Progenitor cell of endocrine pancreas (in vitro differentiated cells): ENCODE measurements at regions not wholly inside any gene's neighbourhood (a gene's known extent, or its start where the extent isn't known, plus 50 kb on each side); places are given as distances from the start of the nearest gene placed in this dataset.

ENCODE experiments used
- DNase-seq: peaks from one replicate; pipeline ENCODE4 v3.0.0; 2021; ENCODE audit warnings: low spot score; ENCODE audit not compliant: unreplicated experiment
- H3K27ac Mint-ChIP-seq: 2 replicates; pipeline ENCODE4 v1.8.0; 2021; ENCODE audit warnings: mild to moderate bottlenecking, moderate library complexity, mixed read lengths
- H3K27me3 Mint-ChIP-seq: 2 replicates; pipeline ENCODE4 v1.8.0; 2021; ENCODE audit warnings: mixed read lengths
- H3K36me3 Mint-ChIP-seq: 2 replicates; pipeline ENCODE4 v1.8.0; 2022; ENCODE audit warnings: mixed read lengths; ENCODE audit not compliant: insufficient read depth
- H3K4me1 Mint-ChIP-seq: 2 replicates; pipeline ENCODE4 v1.8.0; 2021; ENCODE audit warnings: low read depth, mixed read lengths
- H3K4me3 Mint-ChIP-seq: 2 replicates; pipeline ENCODE4 v1.8.0; 2021; ENCODE audit warnings: low read depth, mild to moderate bottlenecking, moderate library complexity, mixed read lengths
- H3K9me3 Mint-ChIP-seq: 2 replicates; pipeline ENCODE4 v1.8.0; 2021; ENCODE audit warnings: low read depth, mixed read lengths
- TF ChIP-seq, protein P1 (sequence below): fragments of 200-600 bp; sonication (generic); IDR thresholded peaks from one replicate; pipeline ENCODE4 v1.5.0; 2021; ENCODE audit warnings: antibody characterized with exemption, mild to moderate bottlenecking; ENCODE audit not compliant: unreplicated experiment

DNA sequence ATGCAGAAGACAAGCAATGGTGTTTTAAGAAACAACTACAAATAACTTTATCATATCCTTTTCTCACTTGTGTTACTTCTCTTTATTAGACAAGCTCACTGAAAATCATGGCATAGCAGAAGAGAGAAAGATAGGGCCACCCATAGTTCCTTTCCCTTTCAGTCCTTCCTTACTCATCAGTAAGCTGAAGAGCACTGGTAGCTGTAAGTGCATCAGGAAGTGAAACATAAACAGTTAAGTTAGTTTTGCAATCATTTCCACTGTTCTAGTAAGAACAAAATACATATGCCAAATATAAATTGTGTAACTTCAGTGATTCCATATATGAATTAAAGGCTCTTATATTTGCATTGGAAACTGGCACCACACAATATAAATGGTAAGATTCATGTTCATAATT lies 220.1 kb downstream of the HACE1 start:
- Mint-ChIP-seq H3K36me3 (no peaks in the 10 kb centered on the region), H3K4me3 (no peak overlapping the region), H3K27ac (no peak overlapping the region), H3K27me3 (peaks cover 3% of the 10 kb centered on the region), H3K4me1 (peaks cover 10% of the 10 kb centered on the region), H3K9me3 (peaks cover 2% of the 10 kb centered on the region)
- DNase-seq = no peak
- TF ChIP-seq, protein P1, sequence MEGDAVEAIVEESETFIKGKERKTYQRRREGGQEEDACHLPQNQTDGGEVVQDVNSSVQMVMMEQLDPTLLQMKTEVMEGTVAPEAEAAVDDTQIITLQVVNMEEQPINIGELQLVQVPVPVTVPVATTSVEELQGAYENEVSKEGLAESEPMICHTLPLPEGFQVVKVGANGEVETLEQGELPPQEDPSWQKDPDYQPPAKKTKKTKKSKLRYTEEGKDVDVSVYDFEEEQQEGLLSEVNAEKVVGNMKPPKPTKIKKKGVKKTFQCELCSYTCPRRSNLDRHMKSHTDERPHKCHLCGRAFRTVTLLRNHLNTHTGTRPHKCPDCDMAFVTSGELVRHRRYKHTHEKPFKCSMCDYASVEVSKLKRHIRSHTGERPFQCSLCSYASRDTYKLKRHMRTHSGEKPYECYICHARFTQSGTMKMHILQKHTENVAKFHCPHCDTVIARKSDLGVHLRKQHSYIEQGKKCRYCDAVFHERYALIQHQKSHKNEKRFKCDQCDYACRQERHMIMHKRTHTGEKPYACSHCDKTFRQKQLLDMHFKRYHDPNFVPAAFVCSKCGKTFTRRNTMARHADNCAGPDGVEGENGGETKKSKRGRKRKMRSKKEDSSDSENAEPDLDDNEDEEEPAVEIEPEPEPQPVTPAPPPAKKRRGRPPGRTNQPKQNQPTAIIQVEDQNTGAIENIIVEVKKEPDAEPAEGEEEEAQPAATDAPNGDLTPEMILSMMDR = no peak

- Mint-ChIP-seq H3K27ac (no peak overlapping the region), H3K27me3 (no peaks in the 10 kb centered on the region), H3K36me3 (no peaks in the 10 kb centered on the region), H3K9me3 (peaks cover 3% of the 10 kb centered on the region), H3K4me3 (no peak overlapping the region), H3K4me1 (peaks cover 7% of the 10 kb centered on the region)
- TF ChIP-seq, protein P1 = no peak
- no peak for DNase-seq
These were observed 220.9 kb downstream of the HACE1 start for GRCh38 chr6:104638841-104639290.

DNA sequence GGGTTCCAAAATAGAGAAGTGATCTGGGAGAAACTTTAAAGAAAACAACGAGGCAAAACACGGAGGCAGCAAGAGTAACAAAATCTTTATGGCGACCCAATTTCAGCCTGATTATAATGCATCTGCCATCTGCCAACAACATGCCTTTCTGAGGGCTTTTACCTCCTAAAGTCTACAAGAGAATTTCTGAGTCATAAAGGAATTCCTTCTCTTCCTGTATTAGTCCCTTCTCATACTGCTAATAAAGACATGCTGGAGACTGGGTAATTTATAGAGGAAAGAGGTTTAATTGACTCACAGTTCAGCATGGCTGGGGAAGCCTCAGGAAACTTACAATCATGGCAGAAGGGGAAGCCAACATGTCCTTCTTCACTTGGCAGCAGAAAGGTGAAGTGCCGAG lies 226.6 kb downstream of the HACE1 start:
- H3K4me1 Mint-ChIP-seq = peaks cover 11% of the 10 kb centered on the region
- H3K9me3 Mint-ChIP-seq = peaks cover 3% of the 10 kb centered on the region
- H3K27me3 Mint-ChIP-seq = no peaks in the 10 kb centered on the region
- no peak for DNase-seq
- TF ChIP-seq, protein P1 = no peak
- H3K36me3 Mint-ChIP-seq = no peaks in the 10 kb centered on the region
- H3K4me3 Mint-ChIP-seq = no peak overlapping the region
- H3K27ac Mint-ChIP-seq = no peak overlapping the region

DNA sequence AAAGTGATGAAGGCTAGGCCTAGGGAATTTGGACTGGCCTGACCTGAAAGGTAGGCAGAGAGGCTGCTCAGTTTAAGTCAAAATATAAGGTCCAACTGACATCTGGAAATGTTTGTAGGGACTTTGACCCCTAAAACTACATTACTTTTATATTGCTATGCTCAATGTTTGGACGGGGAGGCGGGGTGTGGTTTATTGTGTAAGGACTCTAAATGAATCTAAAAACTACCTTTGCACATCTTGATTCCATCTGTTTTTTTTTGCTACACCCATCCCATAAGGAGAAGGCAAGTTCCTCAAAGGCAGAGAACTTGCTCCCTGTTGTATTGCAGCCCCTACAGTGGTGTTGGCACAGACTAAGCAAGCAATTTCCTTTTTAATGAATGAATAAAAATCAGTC lies 227.1 kb downstream of the HACE1 start:
- Mint-ChIP-seq H3K27ac (no peak overlapping the region), H3K9me3 (peaks cover 3% of the 10 kb centered on the region), H3K27me3 (no peaks in the 10 kb centered on the region), H3K36me3 (no peaks in the 10 kb centered on the region), H3K4me3 (no peak overlapping the region), H3K4me1 (peaks cover 11% of the 10 kb centered on the region)
- no peak for DNase-seq
- TF ChIP-seq, protein P1 = no peak

DNA sequence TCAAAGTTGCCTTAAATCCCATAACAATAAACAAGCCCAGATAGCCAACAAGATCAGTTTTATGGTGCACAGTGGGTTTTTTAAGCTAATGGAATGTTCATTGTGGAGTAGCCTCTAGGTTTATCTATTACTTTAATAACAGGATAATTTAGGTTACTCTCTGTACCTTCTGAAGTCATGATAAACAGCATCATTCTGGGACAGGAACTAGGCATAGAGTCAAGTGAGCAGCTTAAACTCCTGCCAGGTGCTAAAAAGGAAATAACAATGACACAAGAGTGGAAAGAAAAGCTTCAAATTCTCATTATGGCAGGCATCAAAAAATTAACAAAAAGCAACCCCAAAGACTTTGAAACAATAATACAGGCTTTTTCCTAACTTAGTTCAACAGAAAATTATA lies 228.8 kb downstream of the HACE1 start:
- Mint-ChIP-seq H3K9me3 (peaks cover 3% of the 10 kb centered on the region), H3K27ac (no peak overlapping the region), H3K36me3 (no peaks in the 10 kb centered on the region)

More for the DNA sequence above, 228.8 kb downstream of the HACE1 start:
- H3K4me1 Mint-ChIP-seq = peaks cover 11% of the 10 kb centered on the region
- no peak for DNase-seq
- no peaks in the 10 kb centered on the region for H3K27me3 Mint-ChIP-seq
- TF ChIP-seq, protein P1 = no peak
- no peak overlapping the region for H3K4me3 Mint-ChIP-seq
